GM12873 (cell line): ENCODE measurements at regions not wholly inside any gene's neighbourhood (a gene's known extent, or its start where the extent isn't known, plus 50 kb on each side); places are given as distances from the start of the nearest gene placed in this dataset.

ENCODE experiments used
- TF ChIP-seq, protein P1 (sequence below): IDR thresholded peaks from 2 replicates; pipeline ENCODE4 v1.5.1; 2012; ENCODE audit warnings: low read depth, mild to moderate bottlenecking, moderate library complexity, low read length, control low read depth; ENCODE audit not compliant: insufficient read depth; ENCODE audit errors: missing control alignments

DNA sequence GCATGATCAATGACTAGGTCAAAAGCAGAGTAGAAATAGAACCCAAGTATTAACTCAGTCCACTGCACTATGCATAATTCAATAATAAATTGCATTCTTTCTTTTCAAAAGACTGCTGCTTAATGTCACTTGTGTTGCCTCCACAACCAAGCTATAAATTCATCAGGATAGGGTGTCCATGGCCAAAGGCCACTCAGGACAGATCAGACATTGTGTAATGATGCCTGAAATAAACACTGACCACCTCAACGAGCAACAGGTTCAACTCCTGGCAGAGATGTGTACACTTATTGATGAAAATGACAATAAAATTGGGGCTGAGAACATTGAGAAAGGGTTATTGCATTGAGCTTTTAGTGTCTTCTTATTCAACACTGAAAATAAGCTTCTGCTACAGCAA lies 194.5 kb upstream of the SPOPL start:
- TF ChIP-seq, protein P1, sequence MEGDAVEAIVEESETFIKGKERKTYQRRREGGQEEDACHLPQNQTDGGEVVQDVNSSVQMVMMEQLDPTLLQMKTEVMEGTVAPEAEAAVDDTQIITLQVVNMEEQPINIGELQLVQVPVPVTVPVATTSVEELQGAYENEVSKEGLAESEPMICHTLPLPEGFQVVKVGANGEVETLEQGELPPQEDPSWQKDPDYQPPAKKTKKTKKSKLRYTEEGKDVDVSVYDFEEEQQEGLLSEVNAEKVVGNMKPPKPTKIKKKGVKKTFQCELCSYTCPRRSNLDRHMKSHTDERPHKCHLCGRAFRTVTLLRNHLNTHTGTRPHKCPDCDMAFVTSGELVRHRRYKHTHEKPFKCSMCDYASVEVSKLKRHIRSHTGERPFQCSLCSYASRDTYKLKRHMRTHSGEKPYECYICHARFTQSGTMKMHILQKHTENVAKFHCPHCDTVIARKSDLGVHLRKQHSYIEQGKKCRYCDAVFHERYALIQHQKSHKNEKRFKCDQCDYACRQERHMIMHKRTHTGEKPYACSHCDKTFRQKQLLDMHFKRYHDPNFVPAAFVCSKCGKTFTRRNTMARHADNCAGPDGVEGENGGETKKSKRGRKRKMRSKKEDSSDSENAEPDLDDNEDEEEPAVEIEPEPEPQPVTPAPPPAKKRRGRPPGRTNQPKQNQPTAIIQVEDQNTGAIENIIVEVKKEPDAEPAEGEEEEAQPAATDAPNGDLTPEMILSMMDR = no peak

DNA sequence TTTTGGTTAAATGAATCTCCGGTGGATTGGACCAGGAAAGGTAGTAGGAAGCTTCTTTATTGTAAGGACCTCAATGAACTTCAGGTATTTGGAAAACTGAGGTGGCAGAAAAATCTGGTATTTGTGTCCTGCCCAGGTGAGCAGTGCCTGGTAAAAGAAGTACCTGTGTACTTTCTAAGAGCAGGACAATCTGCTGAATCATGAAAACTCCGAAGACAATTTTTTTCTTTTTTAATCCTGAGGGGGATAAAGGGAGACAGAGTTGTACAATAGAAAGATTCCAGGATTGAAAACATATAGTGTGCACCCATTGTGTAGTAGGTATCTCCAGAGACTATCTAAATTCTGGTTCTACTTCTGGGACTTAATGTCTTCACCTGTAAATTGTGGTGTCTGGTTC lies 191.8 kb upstream of the SPOPL start:
- TF ChIP-seq, protein P1 = no peak

DNA sequence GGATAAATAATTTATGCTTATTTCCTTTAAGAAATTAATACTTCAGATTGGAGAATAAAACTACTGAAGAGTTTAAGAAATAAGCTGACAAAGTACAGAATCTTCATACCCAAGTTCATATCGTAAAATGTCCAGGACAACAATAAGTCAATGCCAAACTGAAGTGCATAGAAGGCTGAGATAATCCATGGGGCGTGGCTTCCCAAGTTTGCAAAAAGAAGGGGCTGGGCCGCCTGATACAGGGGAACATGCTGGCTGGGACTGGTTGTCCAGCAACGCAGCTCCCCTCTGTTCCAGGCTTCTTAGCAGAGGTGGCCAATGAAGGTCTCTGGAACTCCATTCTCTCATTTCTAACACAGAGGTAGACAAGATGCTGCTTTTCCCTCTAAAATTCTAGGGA lies 189.5 kb upstream of the SPOPL start:
- TF ChIP-seq, protein P1 = no peak

DNA sequence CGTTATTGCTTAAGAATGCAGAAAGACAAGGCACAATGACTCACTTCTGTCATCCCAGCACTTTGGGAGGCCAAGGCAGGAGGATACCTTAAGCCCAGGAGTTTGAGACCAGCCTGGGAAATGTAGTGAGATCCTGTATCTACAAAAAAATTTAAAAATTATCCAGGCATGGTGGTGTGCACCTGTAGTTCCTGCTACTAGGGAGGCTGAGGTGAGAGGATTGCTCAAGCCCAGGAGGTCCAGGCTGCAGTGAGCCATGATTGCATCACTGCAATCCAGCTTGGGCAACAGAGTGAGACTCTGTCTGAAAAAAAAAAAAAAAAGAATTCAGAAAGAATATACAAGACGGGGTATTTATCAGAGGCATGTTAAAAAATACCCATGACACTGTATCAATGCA lies 182.0 kb upstream of the SPOPL start:
- TF ChIP-seq, protein P1 = no peak

- TF ChIP-seq, protein P1 = no peak
Observed at GRCh38 chr2:138321458-138321857, 180.1 kb upstream of the SPOPL start.

DNA sequence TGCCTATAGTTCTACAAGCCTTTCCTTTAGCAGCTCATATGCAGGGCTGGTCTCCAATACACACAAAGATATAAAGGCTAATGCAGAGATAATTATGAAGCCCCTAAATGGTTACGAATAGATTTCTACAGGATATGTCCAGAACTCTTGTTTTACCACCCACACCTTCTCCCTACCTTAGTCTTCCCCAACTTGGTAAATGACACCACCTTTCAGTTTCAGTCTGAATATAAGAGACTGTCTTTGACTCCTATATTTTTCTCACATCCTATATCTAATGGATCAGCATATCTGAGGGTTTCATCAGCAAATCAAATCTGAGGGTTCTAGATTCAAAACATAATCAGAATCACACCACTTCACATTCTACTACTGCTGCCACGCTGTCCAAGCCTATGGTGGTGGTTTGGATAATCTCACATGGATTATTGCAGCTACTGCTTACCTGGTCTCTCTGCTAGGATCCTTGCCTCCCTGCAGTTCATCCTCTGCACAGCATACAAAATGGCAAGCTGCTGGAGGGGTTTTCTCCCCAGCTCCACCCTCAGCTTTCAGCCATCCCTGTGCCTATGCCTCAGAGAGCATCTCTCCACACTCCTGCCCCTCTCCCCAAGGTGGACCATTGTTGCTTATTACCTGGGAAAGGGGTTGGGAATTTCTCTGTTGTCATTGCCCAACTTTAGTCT lies 178.0 kb upstream of the SPOPL start:
- TF ChIP-seq, protein P1 = no peak

DNA sequence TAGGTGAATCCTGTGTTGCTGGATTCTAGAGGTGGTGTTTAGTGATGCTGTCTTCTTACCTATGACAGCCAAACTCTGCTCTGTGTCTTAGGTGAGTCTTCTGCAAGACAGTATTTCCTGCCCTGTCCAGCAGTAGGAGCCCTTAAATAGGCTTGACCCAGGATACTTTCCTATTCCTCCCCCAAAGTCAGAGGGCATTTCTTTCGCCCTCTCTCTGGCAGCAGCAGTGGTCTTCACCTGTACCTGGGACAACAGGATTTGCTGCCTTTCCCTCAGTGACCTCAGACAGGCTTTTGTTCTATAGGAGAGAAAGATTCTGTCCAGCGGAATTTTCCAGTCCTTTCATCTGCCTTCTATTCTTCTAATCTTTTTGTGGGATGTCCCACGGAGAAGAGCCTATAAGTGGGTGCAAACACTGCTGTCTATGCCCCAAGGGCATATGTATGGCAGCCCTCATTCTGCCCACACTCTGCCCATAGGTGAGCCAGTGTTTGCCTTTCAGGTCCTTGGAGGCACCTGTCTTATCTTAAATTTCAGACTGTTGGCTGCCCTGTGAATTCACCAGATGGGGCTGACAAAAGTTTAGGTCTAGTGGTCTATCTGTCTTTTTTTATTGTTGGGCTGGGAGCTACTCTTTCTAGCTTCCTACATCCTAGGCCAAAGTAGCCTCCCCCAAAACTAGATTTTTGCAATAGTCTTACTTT lies 177.3 kb upstream of the SPOPL start:
- TF ChIP-seq, protein P1 = no peak
